GM12874 (cell line): ENCODE measurements at regions not wholly inside any gene's neighbourhood (a gene's known extent, or its start where the extent isn't known, plus 50 kb on each side); places are given as distances from the start of the nearest gene placed in this dataset.

Experiments
- CTCF ChIP-seq: IDR thresholded peaks from 2 replicates; pipeline ENCODE4 v1.5.1; 2011; ENCODE audit warnings: low read depth, mild to moderate bottlenecking, control low read depth, low read length, moderate library complexity; ENCODE audit not compliant: insufficient read depth

- TF ChIP-seq CTCF: no peak
Measured at GRCh38 chr4:187127456-187127855, 403.8 kb upstream of the FAT1 start.

GRCh38 chr4:187128222-187128621 is 404.6 kb upstream of the FAT1 start:
- TF ChIP-seq CTCF: no peak

GRCh38 chr4:187128976-187129375 is 405.3 kb upstream of the FAT1 start:
- TF ChIP-seq CTCF: no peak

GRCh38 chr4:187135878-187136277 is 412.2 kb upstream of the FAT1 start:
- TF ChIP-seq CTCF: no peak

- no peak for TF ChIP-seq CTCF
Measured at GRCh38 chr4:187139141-187139540, 415.5 kb upstream of the FAT1 start.

- no peak for TF ChIP-seq CTCF
Measured at GRCh38 chr4:187141101-187141500, 417.4 kb upstream of the FAT1 start.

- no peak for TF ChIP-seq CTCF
Measured at GRCh38 chr4:187149229-187149945, 425.7 kb upstream of the FAT1 start.
